ENCODE measurements at regions not wholly inside any gene's neighbourhood (a gene's known extent, or its start where the extent isn't known, plus 50 kb on each side); places are given as distances from the start of the nearest gene placed in this dataset.
"Not testable (repeated sequence)": the region's sequence is repeated elsewhere in the genome, so short reads cannot be mapped to it uniquely, and the experiment has no call there.

- no peak for DNase-seq
These were observed 143.3 kb upstream of the VSTM2A start for GRCh38 chr7:54398863-54399262.

- no peak for DNase-seq
These were observed 132.3 kb upstream of the VSTM2A start for GRCh38 chr7:54409917-54410316.

- no peak for DNase-seq
These were observed 125.5 kb upstream of the VSTM2A start for GRCh38 chr7:54416678-54417077.

GRCh38 chr7:54419209-54419608, 123.0 kb upstream of the VSTM2A start:
- DNase-seq: no peak

- no peak for DNase-seq
These were observed 115.8 kb upstream of the VSTM2A start for GRCh38 chr7:54426406-54426805.

GRCh38 chr7:54429111-54429510, 113.1 kb upstream of the VSTM2A start:
- DNase-seq: no peak

GRCh38 chr7:54439391-54439790, 102.8 kb upstream of the VSTM2A start:
- no peak for DNase-seq

- DNase-seq: not testable (repeated sequence)
These were observed 98.0 kb upstream of the VSTM2A start for GRCh38 chr7:54444046-54444686.

GRCh38 chr7:54453168-54453567, 89.0 kb upstream of the VSTM2A start:
- DNase-seq: not testable (repeated sequence)

- not testable (repeated sequence) for DNase-seq
These were observed 87.5 kb upstream of the VSTM2A start for GRCh38 chr7:54454700-54455099.

- DNase-seq: no peak
These were observed 77.1 kb upstream of the VSTM2A start for GRCh38 chr7:54465095-54465494.

GRCh38 chr7:54469740-54470139, 72.4 kb upstream of the VSTM2A start:
- DNase-seq: no peak

GRCh38 chr7:54476609-54477008, 65.6 kb upstream of the VSTM2A start:
- no peak for DNase-seq

GRCh38 chr7:54477083-54477482, 65.1 kb upstream of the VSTM2A start:
- DNase-seq: no peak

GRCh38 chr7:54483523-54483922, 58.7 kb upstream of the VSTM2A start:
- no peak for DNase-seq

- DNase-seq: no peak
These were observed 57.1 kb upstream of the VSTM2A start for GRCh38 chr7:54485044-54485443.

Data from NCI-H2081 treated with DMSO at 0.1 percent for 48 hours (cell line).